ENCODE measurements at regions not wholly inside any gene's neighbourhood (a gene's known extent, or its start where the extent isn't known, plus 50 kb on each side); places are given as distances from the start of the nearest gene placed in this dataset.

DNA sequence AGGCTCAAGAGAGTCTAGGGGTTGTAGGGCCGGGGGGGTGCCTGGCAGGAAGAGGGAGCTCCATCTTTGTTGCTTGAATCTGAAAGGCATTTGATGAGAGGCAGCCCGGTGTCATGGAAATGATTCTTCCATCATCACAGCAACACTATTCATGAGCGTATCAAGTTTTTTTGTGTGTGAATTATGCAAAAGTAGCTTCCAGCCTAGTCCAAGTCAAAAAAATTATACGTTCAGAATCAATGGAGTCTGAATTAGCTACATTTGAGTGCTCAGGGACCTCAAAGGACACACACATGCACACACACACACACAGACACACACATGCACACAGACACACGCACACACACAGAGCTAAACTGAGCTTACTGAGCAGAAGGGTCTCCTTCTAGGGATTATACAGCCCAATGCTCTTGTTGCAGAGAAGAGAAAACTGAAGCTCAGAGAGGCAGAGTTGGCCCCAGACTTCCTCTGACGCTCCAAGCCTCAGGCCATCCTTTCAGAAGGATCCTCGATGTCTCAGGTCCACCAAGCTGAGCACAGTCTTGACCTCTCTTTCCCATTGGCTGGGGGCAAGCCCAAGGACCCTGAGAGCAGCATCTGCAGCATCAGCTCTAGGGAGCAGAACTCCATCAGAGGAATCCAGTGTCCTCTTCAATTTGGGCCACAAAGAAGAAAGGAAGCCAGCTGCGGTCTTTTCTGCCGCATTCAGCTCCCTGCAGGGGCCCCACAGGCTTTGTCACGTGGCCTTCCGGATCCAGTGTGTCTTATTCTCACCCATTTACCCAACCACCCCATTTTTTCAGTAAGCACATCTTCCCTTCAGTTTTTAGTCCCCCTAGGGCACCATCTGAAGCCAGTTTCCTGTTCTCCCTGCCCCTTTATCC lies 228.0 kb downstream of the UACA start:
- POLR2A ChIA-PET (ENCODE audit: low non-redundant PET) = no interaction called here
- Histone ChIP-seq H3K9me3 (ENCODE audit: low read depth, low read length, poor library complexity, severe bottlenecking) (no peaks in the 10 kb centered on the region), H3K36me3 (ENCODE audit: insufficient read depth, low read length, poor library complexity, severe bottlenecking) (no peaks in the 10 kb centered on the region), H3K4me1 (ENCODE audit: insufficient read depth, low read length, poor library complexity, severe bottlenecking) (peaks cover 27% of the 10 kb centered on the region), H3K4me3 (ENCODE audit: low read depth, low read length, poor library complexity, severe bottlenecking) (no peak overlapping the region), H3K27me3 (replicated peaks; ENCODE audit: insufficient read depth, low read depth, low read length, poor library complexity) (no peaks in the 10 kb centered on the region), H3K27ac (ENCODE audit: low read depth, low read length, poor library complexity, severe bottlenecking) (no peak overlapping the region)
- no TSS peak for BruUV-seq (replicated peaks)
- CTCF ChIA-PET = no interaction called here
- intact Hi-C loops (cut with micrococcal nuclease; ENCODE audit: unreplicated experiment) = no loop called here
- DNase-seq (ENCODE audit: low spot score) = peak; percentile 16
- TF ChIP-seq EZH2 (IDR thresholded peaks at IDR 0.05; ENCODE audit: borderline replicate concordance, low read depth, low read length, poor library complexity, severe bottlenecking) = no peak
- TF ChIP-seq, protein P1, sequence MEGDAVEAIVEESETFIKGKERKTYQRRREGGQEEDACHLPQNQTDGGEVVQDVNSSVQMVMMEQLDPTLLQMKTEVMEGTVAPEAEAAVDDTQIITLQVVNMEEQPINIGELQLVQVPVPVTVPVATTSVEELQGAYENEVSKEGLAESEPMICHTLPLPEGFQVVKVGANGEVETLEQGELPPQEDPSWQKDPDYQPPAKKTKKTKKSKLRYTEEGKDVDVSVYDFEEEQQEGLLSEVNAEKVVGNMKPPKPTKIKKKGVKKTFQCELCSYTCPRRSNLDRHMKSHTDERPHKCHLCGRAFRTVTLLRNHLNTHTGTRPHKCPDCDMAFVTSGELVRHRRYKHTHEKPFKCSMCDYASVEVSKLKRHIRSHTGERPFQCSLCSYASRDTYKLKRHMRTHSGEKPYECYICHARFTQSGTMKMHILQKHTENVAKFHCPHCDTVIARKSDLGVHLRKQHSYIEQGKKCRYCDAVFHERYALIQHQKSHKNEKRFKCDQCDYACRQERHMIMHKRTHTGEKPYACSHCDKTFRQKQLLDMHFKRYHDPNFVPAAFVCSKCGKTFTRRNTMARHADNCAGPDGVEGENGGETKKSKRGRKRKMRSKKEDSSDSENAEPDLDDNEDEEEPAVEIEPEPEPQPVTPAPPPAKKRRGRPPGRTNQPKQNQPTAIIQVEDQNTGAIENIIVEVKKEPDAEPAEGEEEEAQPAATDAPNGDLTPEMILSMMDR (conservative IDR thresholded peaks at IDR 0.05; ENCODE audit: low read depth, low read length) = no peak

DNA sequence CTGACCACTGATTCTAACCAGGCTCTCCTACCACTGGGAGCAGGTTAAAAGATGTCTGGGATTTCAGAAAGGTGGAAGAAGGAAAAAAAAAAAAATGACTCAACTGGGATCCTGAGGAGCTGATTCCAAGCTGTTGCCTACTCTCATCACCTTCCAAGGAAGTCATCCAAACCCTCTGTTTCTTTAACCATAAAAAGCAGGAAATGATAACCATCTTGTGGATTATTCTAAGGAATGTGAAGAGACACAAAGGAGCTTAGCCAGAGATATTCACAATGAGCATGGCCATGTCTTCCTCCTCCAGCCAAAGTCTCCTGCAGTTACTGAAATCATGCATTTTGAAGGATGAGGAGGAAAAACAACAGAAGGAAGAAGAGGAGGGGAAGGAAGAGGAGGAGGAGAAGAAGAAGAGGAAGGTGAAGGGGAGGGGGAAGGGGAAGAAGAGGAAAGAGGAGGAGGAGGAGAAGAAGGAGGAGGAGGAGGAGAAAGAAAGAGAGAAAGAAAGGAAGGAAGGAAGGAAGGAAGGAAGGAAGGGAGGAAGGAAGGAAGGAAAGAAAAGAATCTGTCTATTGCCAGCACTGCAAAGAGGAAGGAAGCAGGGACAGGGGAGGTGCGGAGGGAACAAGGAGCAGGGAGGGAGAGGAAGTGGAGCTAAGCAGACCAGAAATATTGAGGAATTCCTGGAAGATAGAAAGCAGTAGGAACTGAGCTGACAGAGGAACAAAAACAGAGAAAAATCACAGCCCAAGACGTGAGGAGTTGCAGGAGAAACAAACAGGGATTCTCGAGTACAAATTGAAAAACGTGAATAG lies 229.2 kb downstream of the UACA start:
- DNase-seq (ENCODE audit: low spot score) = peak; percentile 63
- Histone ChIP-seq H3K36me3 (ENCODE audit: insufficient read depth, low read length, poor library complexity, severe bottlenecking) (no peaks in the 10 kb centered on the region), H3K4me3 (ENCODE audit: low read depth, low read length, poor library complexity, severe bottlenecking) (no peak overlapping the region), H3K4me1 (ENCODE audit: insufficient read depth, low read length, poor library complexity, severe bottlenecking) (peaks cover 27% of the 10 kb centered on the region), H3K27me3 (replicated peaks; ENCODE audit: insufficient read depth, low read depth, low read length, poor library complexity) (no peaks in the 10 kb centered on the region), H3K27ac (ENCODE audit: low read depth, low read length, poor library complexity, severe bottlenecking) (no peak overlapping the region), H3K9me3 (ENCODE audit: low read depth, low read length, poor library complexity, severe bottlenecking) (no peaks in the 10 kb centered on the region)
- CTCF ChIA-PET = no interaction called here
- POLR2A ChIA-PET (ENCODE audit: low non-redundant PET) = interaction anchor here (0.6 kb wide), 1 partner anchor 188 kb away, joined by 4 read pairs; no protein-coding TSS in a partner anchor
- intact Hi-C loops (cut with micrococcal nuclease; ENCODE audit: unreplicated experiment) = no loop called here
- BruUV-seq (replicated peaks) = no TSS peak
- no peak for TF ChIP-seq EZH2 (IDR thresholded peaks at IDR 0.05; ENCODE audit: borderline replicate concordance, low read depth, low read length, poor library complexity, severe bottlenecking)
- TF ChIP-seq, protein P1 (conservative IDR thresholded peaks at IDR 0.05; ENCODE audit: low read depth, low read length) = no peak

DNA sequence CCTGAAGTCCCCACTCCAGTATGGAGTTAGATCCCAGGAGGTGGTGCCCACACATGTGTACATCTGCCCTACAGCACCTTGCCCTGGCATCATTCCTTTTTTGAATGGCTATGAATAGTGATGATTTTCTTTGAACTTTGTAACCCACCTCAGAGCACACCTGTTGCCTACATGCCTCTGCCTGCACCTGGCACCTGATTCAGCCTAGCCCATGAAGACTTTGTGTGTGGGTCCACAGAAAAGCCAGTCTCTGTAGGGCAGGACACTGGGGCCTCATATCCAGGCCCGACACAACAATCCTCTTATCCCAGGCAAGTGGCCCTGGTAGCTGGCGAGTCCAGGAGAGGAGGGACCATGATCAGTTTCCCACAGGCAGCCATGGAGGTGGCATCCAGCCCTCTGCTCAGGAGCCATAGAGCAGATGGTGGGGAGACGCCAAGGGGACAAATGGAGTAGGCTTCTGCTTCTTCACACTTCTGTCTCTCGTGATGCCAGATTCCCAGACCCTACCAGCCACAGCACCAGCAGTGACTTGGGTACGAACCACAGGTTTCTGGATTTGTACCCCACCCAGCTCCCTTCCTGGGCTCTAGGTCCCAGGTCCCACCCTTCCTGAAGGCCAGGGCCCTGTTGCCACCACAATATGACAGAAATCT lies 230.7 kb downstream of the UACA start:
- H3K4me3 ChIP-seq (ENCODE audit: low read depth, low read length, poor library complexity, severe bottlenecking) = no peak overlapping the region
- no peak for TF ChIP-seq EZH2 (IDR thresholded peaks at IDR 0.05; ENCODE audit: borderline replicate concordance, low read depth, low read length, poor library complexity, severe bottlenecking)
- TF ChIP-seq, protein P1 (conservative IDR thresholded peaks at IDR 0.05; ENCODE audit: low read depth, low read length) = no peak
- H3K4me1 ChIP-seq (ENCODE audit: insufficient read depth, low read length, poor library complexity, severe bottlenecking) = peaks cover 32% of the 10 kb centered on the region
- H3K9me3 ChIP-seq (ENCODE audit: low read depth, low read length, poor library complexity, severe bottlenecking) = no peaks in the 10 kb centered on the region
- no peak for DNase-seq (ENCODE audit: low spot score)
- H3K27me3 ChIP-seq (replicated peaks; ENCODE audit: insufficient read depth, low read depth, low read length, poor library complexity) = no peaks in the 10 kb centered on the region
- no peak overlapping the region for H3K27ac ChIP-seq (ENCODE audit: low read depth, low read length, poor library complexity, severe bottlenecking)
- intact Hi-C loops (cut with micrococcal nuclease; ENCODE audit: unreplicated experiment) = no loop called here
- H3K36me3 ChIP-seq (ENCODE audit: insufficient read depth, low read length, poor library complexity, severe bottlenecking) = no peaks in the 10 kb centered on the region
- CTCF ChIA-PET = no interaction called here
- no TSS peak for BruUV-seq (replicated peaks)
- POLR2A ChIA-PET (ENCODE audit: low non-redundant PET) = no interaction called here

All from A673 (cell line).